DND-41 (cell line): ENCODE measurements at regions not wholly inside any gene's neighbourhood (a gene's known extent, or its start where the extent isn't known, plus 50 kb on each side); places are given as distances from the start of the nearest gene placed in this dataset.

Experiments
- ATAC-seq: fragments of 200-7000 bp; cut with Tn5 transposase; 3 replicates; pipeline ENCODE4 v1.9.1; 2021; ENCODE audit warnings: low read depth; ENCODE audit not compliant: insufficient read depth
- DNase-seq: peaks from one replicate; pipeline ENCODE4 v3.0.0-alpha.2; 2020
- H2AFZ ChIP-seq: 2 replicates; pipeline ENCODE4 v1.6.0; 2012; ENCODE audit warnings: low read depth, low read length
- H3K27ac ChIP-seq: 2 replicates; pipeline ENCODE4 v1.5.1; 2012; ENCODE audit warnings: low read length, inconsistent platforms
- H3K27me3 ChIP-seq: fragments of 200-600 bp; sonication (generic); 2 replicates; pipeline ENCODE4 v1.6.0; 2012; ENCODE audit warnings: low read length, mild to moderate bottlenecking, inconsistent platforms; ENCODE audit not compliant: insufficient read depth, poor library complexity
- H3K36me3 ChIP-seq: 2 replicates; pipeline ENCODE4 v1.5.1; 2012; ENCODE audit warnings: low read length, inconsistent platforms; ENCODE audit not compliant: insufficient read depth
- H3K4me1 ChIP-seq: 2 replicates; pipeline ENCODE4 v1.5.1; 2012; ENCODE audit warnings: mild to moderate bottlenecking, low read length; ENCODE audit not compliant: insufficient read depth
- H3K4me2 ChIP-seq: 2 replicates; pipeline ENCODE4 v1.6.0; 2012; ENCODE audit warnings: mild to moderate bottlenecking, moderate library complexity, low read length, inconsistent platforms; ENCODE audit not compliant: insufficient read depth
- H3K4me3 ChIP-seq, 2 experiments: fragments of 200-600 bp in 1 of 2; shearing (Covaris generic) in 1 of 2; 2 replicates each; pipeline ENCODE4 v1.5.1; 2012 to 2016; ENCODE audit warnings: inconsistent platforms in 2 of 2, low read length in 2 of 2, mild to moderate bottlenecking in 2 of 2, low read depth in 1 of 2, moderate library complexity in 1 of 2
- H3K79me2 ChIP-seq: 2 replicates; pipeline ENCODE4 v1.6.0; 2012; ENCODE audit warnings: low read length, inconsistent platforms; ENCODE audit not compliant: insufficient read depth
- H3K9ac ChIP-seq: 2 replicates; pipeline ENCODE4 v1.6.0; 2012; ENCODE audit warnings: low read depth, mild to moderate bottlenecking, inconsistent platforms, low read length, moderate library complexity
- H3K9me3 ChIP-seq: 2 replicates; pipeline ENCODE4 v1.5.1; 2012; ENCODE audit warnings: low read length, moderate library complexity, mild to moderate bottlenecking, inconsistent platforms; ENCODE audit not compliant: insufficient read depth, severe bottlenecking
- H4K20me1 ChIP-seq: 2 replicates; pipeline ENCODE4 v1.6.0; 2012; ENCODE audit warnings: low read length; ENCODE audit not compliant: insufficient read depth
- EZH2 ChIP-seq: IDR thresholded peaks from 3 replicates; pipeline ENCODE4 v1.6.1; 2012; ENCODE audit warnings: borderline replicate concordance, low read depth, mild to moderate bottlenecking, moderate library complexity, low read length, inconsistent platforms; ENCODE audit not compliant: severe bottlenecking
- TF ChIP-seq, protein P1 (sequence below): IDR thresholded peaks from 2 replicates; pipeline ENCODE4 v1.5.1; 2012; ENCODE audit warnings: borderline replicate concordance, low read length, moderate library complexity, mild to moderate bottlenecking; ENCODE audit not compliant: poor library complexity, severe bottlenecking; ENCODE audit errors: extremely low read depth

GRCh38 chr3:8239718-8240695, 261.6 kb upstream of the LMCD1 start:
- Histone ChIP-seq H3K9ac (no peak overlapping the region), H3K4me2 (no peak overlapping the region), H3K36me3 (no peaks in the 10 kb centered on the region), H3K9me3 (no peaks in the 10 kb centered on the region), H3K4me1 (peaks cover 3% of the 10 kb centered on the region), H3K27ac (no peak overlapping the region), H4K20me1 (no peaks in the 10 kb centered on the region), H3K27me3 (no peaks in the 10 kb centered on the region), H3K79me2 (no peaks in the 10 kb centered on the region), H3K4me3 (no peak overlapping the region), H2AFZ (no peak overlapping the region)
- DNase-seq = peak; percentile 50
- TF ChIP-seq, protein P1, sequence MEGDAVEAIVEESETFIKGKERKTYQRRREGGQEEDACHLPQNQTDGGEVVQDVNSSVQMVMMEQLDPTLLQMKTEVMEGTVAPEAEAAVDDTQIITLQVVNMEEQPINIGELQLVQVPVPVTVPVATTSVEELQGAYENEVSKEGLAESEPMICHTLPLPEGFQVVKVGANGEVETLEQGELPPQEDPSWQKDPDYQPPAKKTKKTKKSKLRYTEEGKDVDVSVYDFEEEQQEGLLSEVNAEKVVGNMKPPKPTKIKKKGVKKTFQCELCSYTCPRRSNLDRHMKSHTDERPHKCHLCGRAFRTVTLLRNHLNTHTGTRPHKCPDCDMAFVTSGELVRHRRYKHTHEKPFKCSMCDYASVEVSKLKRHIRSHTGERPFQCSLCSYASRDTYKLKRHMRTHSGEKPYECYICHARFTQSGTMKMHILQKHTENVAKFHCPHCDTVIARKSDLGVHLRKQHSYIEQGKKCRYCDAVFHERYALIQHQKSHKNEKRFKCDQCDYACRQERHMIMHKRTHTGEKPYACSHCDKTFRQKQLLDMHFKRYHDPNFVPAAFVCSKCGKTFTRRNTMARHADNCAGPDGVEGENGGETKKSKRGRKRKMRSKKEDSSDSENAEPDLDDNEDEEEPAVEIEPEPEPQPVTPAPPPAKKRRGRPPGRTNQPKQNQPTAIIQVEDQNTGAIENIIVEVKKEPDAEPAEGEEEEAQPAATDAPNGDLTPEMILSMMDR = peak; percentile 79
- no peak for TF ChIP-seq EZH2
- peak; percentile 89 for ATAC-seq

- Histone ChIP-seq H3K4me1 (no peaks in the 10 kb centered on the region), H4K20me1 (no peaks in the 10 kb centered on the region), H3K4me2 (no peak overlapping the region), H3K4me3 (no peak overlapping the region), H3K27me3 (no peaks in the 10 kb centered on the region), H3K9ac (no peak overlapping the region), H3K27ac (no peak overlapping the region), H3K79me2 (no peaks in the 10 kb centered on the region), H3K36me3 (no peaks in the 10 kb centered on the region), H2AFZ (no peak overlapping the region), H3K9me3 (no peaks in the 10 kb centered on the region)
- no peak for TF ChIP-seq EZH2
- TF ChIP-seq, protein P1 = no peak
- DNase-seq = no peak
- no peak for ATAC-seq
These were observed 255.6 kb upstream of the LMCD1 start for GRCh38 chr3:8246070-8246469.

DNA sequence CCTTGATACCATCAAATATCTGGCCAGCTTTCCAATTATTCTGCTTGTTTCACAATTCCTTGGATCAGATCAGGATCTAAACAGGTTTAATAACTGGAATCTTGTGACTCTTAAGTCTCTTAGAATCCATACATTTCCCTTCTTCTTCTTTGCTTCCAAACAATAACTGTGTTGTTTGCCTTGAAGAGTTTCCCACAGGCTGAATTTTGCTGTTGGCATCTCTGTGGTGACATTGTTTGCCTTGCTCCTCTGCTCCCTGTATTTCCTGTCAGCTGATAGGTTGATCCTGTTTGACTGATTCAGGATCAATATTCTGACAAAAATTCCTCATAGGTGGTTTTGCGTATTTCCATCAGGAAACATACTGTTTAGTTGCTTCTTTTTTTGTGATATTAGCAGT, 248.4 kb upstream of the LMCD1 start:
- no peak for TF ChIP-seq EZH2
- TF ChIP-seq, protein P1 = no peak
- DNase-seq = no peak
- H4K20me1 ChIP-seq = no peaks in the 10 kb centered on the region
- no peak overlapping the region for H3K4me3 ChIP-seq
- H2AFZ ChIP-seq = no peak overlapping the region
- H3K9ac ChIP-seq = no peak overlapping the region
- no peak for ATAC-seq
- no peaks in the 10 kb centered on the region for H3K36me3 ChIP-seq
- H3K27ac ChIP-seq = no peak overlapping the region
- no peaks in the 10 kb centered on the region for H3K4me1 ChIP-seq
- H3K4me2 ChIP-seq = no peak overlapping the region
- H3K9me3 ChIP-seq = no peaks in the 10 kb centered on the region
- no peaks in the 10 kb centered on the region for H3K27me3 ChIP-seq
- H3K79me2 ChIP-seq = no peaks in the 10 kb centered on the region
